ENCODE measurements at regions not wholly inside any gene's neighbourhood (a gene's known extent, or its start where the extent isn't known, plus 50 kb on each side); places are given as distances from the start of the nearest gene placed in this dataset.
"Not testable (repeated sequence)": the region's sequence is repeated elsewhere in the genome, so short reads cannot be mapped to it uniquely, and the experiment has no call there.

- Histone ChIP-seq H3K9me3 (no peaks in the 10 kb centered on the region), H3K27ac (no peak overlapping the region), H3K4me3 (no peak overlapping the region), H3K36me3 (no peaks in the 10 kb centered on the region), H3K27me3 (no peaks in the 10 kb centered on the region), H3K4me1 (no peaks in the 10 kb centered on the region)
- intact Hi-C loops (cut with DNase I): no loop called here
- ATAC-seq (no peak), DNase-seq (no peak)
- TF ChIP-seq CTCF (IDR thresholded peaks at IDR 0.05): peak; percentile 24
Measured at GRCh38 chr4:170198747-170199146, 109.0 kb upstream of the AADAT start.

- H3K4me1 ChIP-seq; H3K27ac ChIP-seq; H3K4me3 ChIP-seq; intact Hi-C loops (cut with DNase I); H3K9me3 ChIP-seq; H3K27me3 ChIP-seq; H3K36me3 ChIP-seq; DNase-seq: not testable (repeated sequence)
- ATAC-seq: peak; percentile 43
Measured at GRCh38 chr4:170194794-170195193, 105.0 kb upstream of the AADAT start.

GRCh38 chr4:170193496-170193895 is 103.7 kb upstream of the AADAT start:
- Histone ChIP-seq H3K4me3 (no peak overlapping the region), H3K9me3 (no peaks in the 10 kb centered on the region), H3K27me3 (no peaks in the 10 kb centered on the region), H3K4me1 (no peaks in the 10 kb centered on the region), H3K36me3 (no peaks in the 10 kb centered on the region), H3K27ac (no peak overlapping the region)
- intact Hi-C loops (cut with DNase I): no loop called here
- ATAC-seq: no peak
- no peak for DNase-seq
- no peak for TF ChIP-seq CTCF (IDR thresholded peaks at IDR 0.05)

- ATAC-seq: no peak
- H3K27ac ChIP-seq: no peak overlapping the region
- no peaks in the 10 kb centered on the region for H3K4me1 ChIP-seq
- no peaks in the 10 kb centered on the region for H3K27me3 ChIP-seq
- intact Hi-C loops (cut with DNase I): no loop called here
- no peak overlapping the region for H3K4me3 ChIP-seq
- H3K9me3 ChIP-seq: no peaks in the 10 kb centered on the region
- DNase-seq: no peak
- TF ChIP-seq CTCF (IDR thresholded peaks at IDR 0.05): no peak
- H3K36me3 ChIP-seq: no peaks in the 10 kb centered on the region
Measured at GRCh38 chr4:170190265-170190664, 100.5 kb upstream of the AADAT start.

GRCh38 chr4:170170861-170171260 is 81.1 kb upstream of the AADAT start:
- Histone ChIP-seq H3K27me3 (no peaks in the 10 kb centered on the region), H3K4me1 (no peaks in the 10 kb centered on the region), H3K4me3 (no peak overlapping the region), H3K9me3 (no peaks in the 10 kb centered on the region), H3K27ac (no peak overlapping the region), H3K36me3 (no peaks in the 10 kb centered on the region)
- no peak for DNase-seq
- intact Hi-C loops (cut with DNase I): no loop called here
- no peak for TF ChIP-seq CTCF (IDR thresholded peaks at IDR 0.05)
- ATAC-seq: no peak

GRCh38 chr4:170169699-170170098 is 79.9 kb upstream of the AADAT start:
- intact Hi-C loops (cut with DNase I): no loop called here
- H3K4me1 ChIP-seq: no peaks in the 10 kb centered on the region
- H3K27me3 ChIP-seq: no peaks in the 10 kb centered on the region
- no peak overlapping the region for H3K27ac ChIP-seq
- no peak for DNase-seq
- no peaks in the 10 kb centered on the region for H3K36me3 ChIP-seq
- H3K4me3 ChIP-seq: no peak overlapping the region
- H3K9me3 ChIP-seq: no peaks in the 10 kb centered on the region
- ATAC-seq: no peak
- TF ChIP-seq CTCF (IDR thresholded peaks at IDR 0.05): no peak
